Keratinocyte (primary cell): ENCODE measurements at regions not wholly inside any gene's neighbourhood (a gene's known extent, or its start where the extent isn't known, plus 50 kb on each side); places are given as distances from the start of the nearest gene placed in this dataset.

Source experiments
- DNase-seq: peaks from one replicate; pipeline ENCODE4 v3.0.0-alpha.2; 2011; ENCODE audit warnings: low read depth, missing footprints, low spot score
- FAIRE-seq: peaks from 2 replicates; lab custom pipeline; 2011; peaks lifted over from hg19 to GRCh38; lab: Jason Lieb, UNC
- H2AFZ ChIP-seq: 2 replicates; pipeline ENCODE4 v1.6.0; 2012; ENCODE audit warnings: low read length, control low read depth, inconsistent platforms; ENCODE audit not compliant: control insufficient read depth
- H3K27ac ChIP-seq: 2 replicates; pipeline ENCODE4 v1.5.1; 2011; ENCODE audit warnings: low read length; ENCODE audit not compliant: control insufficient read depth, insufficient read depth
- H3K27me3 ChIP-seq: 3 replicates; pipeline ENCODE4 v1.6.0; 2011; ENCODE audit warnings: low read length; ENCODE audit not compliant: control insufficient read depth, insufficient read depth; ENCODE audit errors: extremely low read depth
- H3K36me3 ChIP-seq, 2 experiments: 2 replicates in 1 of 2; 3 replicates in 1 of 2; pipeline ENCODE4 v1.5.1; 2011; ENCODE audit warnings: low read length in 2 of 2, mild to moderate bottlenecking in 1 of 2; ENCODE audit not compliant: control insufficient read depth in 2 of 2, insufficient read depth in 2 of 2; ENCODE audit errors: extremely low read depth in 1 of 2
- H3K4me1 ChIP-seq: 3 replicates; pipeline ENCODE4 v1.5.1; 2011; ENCODE audit warnings: low read length; ENCODE audit not compliant: control insufficient read depth, insufficient read depth; ENCODE audit errors: extremely low read depth
- H3K4me2 ChIP-seq: 3 replicates; pipeline ENCODE4 v1.6.0; 2011; ENCODE audit warnings: low read depth, low read length; ENCODE audit not compliant: control insufficient read depth, insufficient read depth; ENCODE audit errors: extremely low read depth
- H3K4me3 ChIP-seq, 3 experiments: fragments of 200-600 bp in 1 of 3; sonication (generic) in 1 of 3; 2 replicates in 2 of 3; 3 replicates in 1 of 3; pipeline ENCODE4 v1.5.1; 2011 to 2016; ENCODE audit warnings: low read length in 3 of 3, mild to moderate bottlenecking in 3 of 3, control low read depth in 2 of 3, inconsistent platforms in 1 of 3, low read depth in 1 of 3, mixed read lengths in 1 of 3, mixed run types in 1 of 3, moderate library complexity in 1 of 3; ENCODE audit not compliant: control insufficient read depth in 2 of 3, insufficient read depth in 2 of 3; ENCODE audit errors: extremely low read depth in 1 of 3
- H3K79me2 ChIP-seq: 2 replicates; pipeline ENCODE4 v1.6.0; 2012; ENCODE audit warnings: low read length; ENCODE audit not compliant: control insufficient read depth, insufficient read depth
- H3K9ac ChIP-seq: 3 replicates; pipeline ENCODE4 v1.6.0; 2011; ENCODE audit warnings: low read length; ENCODE audit not compliant: control insufficient read depth, insufficient read depth; ENCODE audit errors: extremely low read depth
- H3K9me1 ChIP-seq: 3 replicates; pipeline ENCODE4 v1.6.0; 2011; ENCODE audit warnings: low read length; ENCODE audit not compliant: control insufficient read depth, insufficient read depth; ENCODE audit errors: extremely low read depth
- H3K9me3 ChIP-seq: 2 replicates; pipeline ENCODE4 v1.5.1; 2012; ENCODE audit warnings: low read depth, low read length; ENCODE audit not compliant: control insufficient read depth
- H4K20me1 ChIP-seq: 3 replicates; pipeline ENCODE4 v1.6.0; 2011; ENCODE audit warnings: low read length; ENCODE audit not compliant: control insufficient read depth, insufficient read depth; ENCODE audit errors: extremely low read depth
- CTCF ChIP-seq, 3 experiments: IDR thresholded peaks in 1 of 3; conservative IDR thresholded peaks in 1 of 3; optimal IDR thresholded peaks in 1 of 3; 2 replicates in 2 of 3; 3 replicates in 1 of 3; pipeline versions ENCODE3 to v1.5.1; 2011; ENCODE audit warnings: low read length in 3 of 3, mild to moderate bottlenecking in 3 of 3, moderate library complexity in 2 of 3, control low read depth in 1 of 3, inconsistent platforms in 1 of 3; ENCODE audit not compliant: insufficient read depth in 2 of 3; ENCODE audit errors: extremely low read depth in 1 of 3
- EZH2 ChIP-seq: IDR thresholded peaks from one replicate; pipeline ENCODE4 v1.6.1; 2012; ENCODE audit warnings: inconsistent platforms, mild to moderate bottlenecking, low read length, moderate library complexity
- dilution Hi-C: fragments of 300-500 bp; cut with MboI; formaldehyde crosslinking; loops from one replicate; pipeline ENCODE4 v1.7.0; 2020; ENCODE audit warnings: low sequenced_read_pairs; ENCODE audit not compliant: extremely low pct_ligation_motif_present

DNA sequence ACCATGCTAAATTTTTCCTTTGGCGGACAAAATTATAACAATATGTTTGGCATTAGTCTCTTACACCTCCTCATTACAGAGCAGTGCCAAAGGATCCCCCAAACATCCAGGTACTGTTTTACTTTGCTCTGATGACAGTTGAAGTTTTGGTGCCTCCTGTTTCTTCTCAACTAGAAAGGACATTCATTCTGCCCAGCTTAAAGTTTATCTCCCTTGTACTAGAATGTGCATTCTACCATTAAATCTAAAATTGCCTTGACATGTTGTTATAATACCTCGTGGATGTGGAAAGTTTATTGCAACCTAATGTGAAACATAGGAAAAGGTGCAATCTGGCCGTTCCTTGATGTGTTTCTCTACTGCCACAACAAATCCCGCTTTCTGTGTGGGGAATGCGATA is 173.4 kb downstream of the KITLG start:
- H3K4me1 ChIP-seq = peaks cover 9% of the 10 kb centered on the region
- FAIRE-seq = no peak
- H4K20me1 ChIP-seq = no peaks in the 10 kb centered on the region
- H3K4me3 ChIP-seq = no peak overlapping the region
- no peaks in the 10 kb centered on the region for H3K9me3 ChIP-seq
- H3K4me2 ChIP-seq = no peak overlapping the region
- H3K36me3 ChIP-seq = no peaks in the 10 kb centered on the region
- TF ChIP-seq CTCF (optimal IDR thresholded peaks at IDR 0.05 in 1 of 3, IDR thresholded peaks at IDR 0.05 in 1 of 3, conservative IDR thresholded peaks at IDR 0.05 in 1 of 3; ENCODE audit: extremely low read depth in 1 of 3, insufficient read depth in 2 of 3, low read length in 3 of 3) (no peak), EZH2 (no peak)
- H3K79me2 ChIP-seq = no peaks in the 10 kb centered on the region
- dilution Hi-C loops = no loop called here
- H3K9ac ChIP-seq = no peak overlapping the region
- no peaks in the 10 kb centered on the region for H3K9me1 ChIP-seq
- no peak overlapping the region for H3K27ac ChIP-seq
- H3K27me3 ChIP-seq = no peaks in the 10 kb centered on the region
- no peak overlapping the region for H2AFZ ChIP-seq
- no peak for DNase-seq

- Histone ChIP-seq H3K9me3 (no peaks in the 10 kb centered on the region), H3K4me1 (peaks cover 9% of the 10 kb centered on the region), H3K9ac (no peak overlapping the region), H4K20me1 (no peaks in the 10 kb centered on the region), H3K4me2 (no peak overlapping the region), H3K4me3 (no peak overlapping the region), H3K27ac (no peak overlapping the region), H3K36me3 (no peaks in the 10 kb centered on the region), H3K79me2 (no peaks in the 10 kb centered on the region), H3K9me1 (no peaks in the 10 kb centered on the region), H3K27me3 (no peaks in the 10 kb centered on the region), H2AFZ (peak overlapping the region; percentile 23)
- dilution Hi-C loops = no loop called here
- DNase-seq = no peak
- no peak for FAIRE-seq
- TF ChIP-seq EZH2 (no peak), CTCF (optimal IDR thresholded peaks at IDR 0.05 in 1 of 3, IDR thresholded peaks at IDR 0.05 in 1 of 3, conservative IDR thresholded peaks at IDR 0.05 in 1 of 3; ENCODE audit: extremely low read depth in 1 of 3, insufficient read depth in 2 of 3, low read length in 3 of 3) (no peak)
Measured at GRCh38 chr12:88408823-88409222, 171.4 kb downstream of the KITLG start.
